ENCODE measurements at regions not wholly inside any gene's neighbourhood (a gene's known extent, or its start where the extent isn't known, plus 50 kb on each side); places are given as distances from the start of the nearest gene placed in this dataset.

GRCh38 chr2:64865073-64865830 lies 123.9 kb upstream of the SLC1A4 start (continued):
- 0 out of 2 replicates have a peak, but pooled peaks have one; percentile 35 for TF ChIP-seq ZNF800 (CRISPR knock-in tag; IDR thresholded peaks at IDR 0.05)
- no peak for TF ChIP-seq ZNF333 (CRISPR knock-in tag; IDR thresholded peaks at IDR 0.05; ENCODE audit: borderline replicate concordance)
- TF ChIP-seq, protein P1, sequence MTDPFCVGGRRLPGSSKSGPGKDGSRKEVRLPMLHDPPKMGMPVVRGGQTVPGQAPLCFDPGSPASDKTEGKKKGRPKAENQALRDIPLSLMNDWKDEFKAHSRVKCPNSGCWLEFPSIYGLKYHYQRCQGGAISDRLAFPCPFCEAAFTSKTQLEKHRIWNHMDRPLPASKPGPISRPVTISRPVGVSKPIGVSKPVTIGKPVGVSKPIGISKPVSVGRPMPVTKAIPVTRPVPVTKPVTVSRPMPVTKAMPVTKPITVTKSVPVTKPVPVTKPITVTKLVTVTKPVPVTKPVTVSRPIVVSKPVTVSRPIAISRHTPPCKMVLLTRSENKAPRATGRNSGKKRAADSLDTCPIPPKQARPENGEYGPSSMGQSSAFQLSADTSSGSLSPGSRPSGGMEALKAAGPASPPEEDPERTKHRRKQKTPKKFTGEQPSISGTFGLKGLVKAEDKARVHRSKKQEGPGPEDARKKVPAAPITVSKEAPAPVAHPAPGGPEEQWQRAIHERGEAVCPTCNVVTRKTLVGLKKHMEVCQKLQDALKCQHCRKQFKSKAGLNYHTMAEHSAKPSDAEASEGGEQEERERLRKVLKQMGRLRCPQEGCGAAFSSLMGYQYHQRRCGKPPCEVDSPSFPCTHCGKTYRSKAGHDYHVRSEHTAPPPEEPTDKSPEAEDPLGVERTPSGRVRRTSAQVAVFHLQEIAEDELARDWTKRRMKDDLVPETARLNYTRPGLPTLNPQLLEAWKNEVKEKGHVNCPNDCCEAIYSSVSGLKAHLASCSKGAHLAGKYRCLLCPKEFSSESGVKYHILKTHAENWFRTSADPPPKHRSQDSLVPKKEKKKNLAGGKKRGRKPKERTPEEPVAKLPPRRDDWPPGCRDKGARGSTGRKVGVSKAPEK (CRISPR knock-in tag; IDR thresholded peaks at IDR 0.05; ENCODE audit: borderline replicate concordance): 0 out of 2 replicates have a peak, but pooled peaks have one; percentile 33
- peak; percentile 80 for TF ChIP-seq HNRNPL (IDR thresholded peaks at IDR 0.05; ENCODE audit: low read depth, low read length)
- TF ChIP-seq GPN1 (CRISPR knock-in tag; IDR thresholded peaks at IDR 0.05; ENCODE audit: borderline replicate concordance): no peak
- TF ChIP-seq, protein P2, sequence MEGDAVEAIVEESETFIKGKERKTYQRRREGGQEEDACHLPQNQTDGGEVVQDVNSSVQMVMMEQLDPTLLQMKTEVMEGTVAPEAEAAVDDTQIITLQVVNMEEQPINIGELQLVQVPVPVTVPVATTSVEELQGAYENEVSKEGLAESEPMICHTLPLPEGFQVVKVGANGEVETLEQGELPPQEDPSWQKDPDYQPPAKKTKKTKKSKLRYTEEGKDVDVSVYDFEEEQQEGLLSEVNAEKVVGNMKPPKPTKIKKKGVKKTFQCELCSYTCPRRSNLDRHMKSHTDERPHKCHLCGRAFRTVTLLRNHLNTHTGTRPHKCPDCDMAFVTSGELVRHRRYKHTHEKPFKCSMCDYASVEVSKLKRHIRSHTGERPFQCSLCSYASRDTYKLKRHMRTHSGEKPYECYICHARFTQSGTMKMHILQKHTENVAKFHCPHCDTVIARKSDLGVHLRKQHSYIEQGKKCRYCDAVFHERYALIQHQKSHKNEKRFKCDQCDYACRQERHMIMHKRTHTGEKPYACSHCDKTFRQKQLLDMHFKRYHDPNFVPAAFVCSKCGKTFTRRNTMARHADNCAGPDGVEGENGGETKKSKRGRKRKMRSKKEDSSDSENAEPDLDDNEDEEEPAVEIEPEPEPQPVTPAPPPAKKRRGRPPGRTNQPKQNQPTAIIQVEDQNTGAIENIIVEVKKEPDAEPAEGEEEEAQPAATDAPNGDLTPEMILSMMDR (CRISPR knock-in tag; IDR thresholded peaks at IDR 0.05): peak; percentile 60; the same call in 1 of the 2 replicates
- TF ChIP-seq KLF12 (CRISPR knock-in tag; IDR thresholded peaks at IDR 0.05; ENCODE audit: borderline replicate concordance): no peak
- TF ChIP-seq ZNF350 (CRISPR knock-in tag; IDR thresholded peaks at IDR 0.05; ENCODE audit: borderline replicate concordance, low read depth): no peak; the same call in 1 of the 2 replicates
- no peak for TF ChIP-seq ZNF20 (CRISPR knock-in tag; IDR thresholded peaks at IDR 0.05)
- TF ChIP-seq STAG1 (CRISPR knock-in tag; IDR thresholded peaks at IDR 0.05): peak; percentile 78
- TF ChIP-seq ZNF513 (CRISPR knock-in tag; conservative IDR thresholded peaks at IDR 0.05): no peak
- TF ChIP-seq GLI4 (CRISPR knock-in tag; IDR thresholded peaks at IDR 0.05; ENCODE audit: borderline replicate concordance): 0 out of 2 replicates have a peak, but pooled peaks have one; percentile 25
- 0 out of 2 replicates have a peak, but pooled peaks have one; percentile 32 for TF ChIP-seq KMT2A (CRISPR knock-in tag; IDR thresholded peaks at IDR 0.05)
- peak; percentile 76 for TF ChIP-seq ZNF274 (CRISPR knock-in tag; IDR thresholded peaks at IDR 0.05)
- no peak for TF ChIP-seq ZNF496 (CRISPR knock-in tag; IDR thresholded peaks at IDR 0.05; ENCODE audit: insufficient replicate concordance)
- TF ChIP-seq SKI (IDR thresholded peaks at IDR 0.05; ENCODE audit: partially characterized antibody): peak; percentile 18
- TF ChIP-seq ZBTB46 (CRISPR knock-in tag; IDR thresholded peaks at IDR 0.05; ENCODE audit: borderline replicate concordance): 0 out of 2 replicates have a peak, but pooled peaks have one; percentile 42

Measured in HepG2 (cell line).